Thyroid gland (tissue), 4 donors: ENCODE measurements at regions not wholly inside any gene's neighbourhood (a gene's known extent, or its start where the extent isn't known, plus 50 kb on each side); places are given as distances from the start of the nearest gene placed in this dataset.

ENCODE experiments used
- DNase-seq, 2 donors: peaks; one replicate each; pipeline ENCODE4 v3.0.0-alpha.2; 2019
- H3K27ac ChIP-seq, 3 donors: fragments of 200-600 bp; sonication (generic); 1 replicate in 2 of 3; 2 replicates in 1 of 3; pipeline ENCODE4 v1.5.1; 2016 to 2019; ENCODE audit warnings: mild to moderate bottlenecking in 1 of 3, moderate library complexity in 1 of 3
- H3K27me3 ChIP-seq: fragments of 200-600 bp; sonication (generic); one replicate; pipeline ENCODE4 v1.5.1; 2019
- H3K36me3 ChIP-seq, 2 donors: fragments of 200-600 bp; sonication (generic); one replicate each; pipeline ENCODE4 v1.5.1; 2016 to 2019
- H3K4me1 ChIP-seq, 2 donors: fragments of 200-600 bp; sonication (generic); one replicate each; pipeline ENCODE4 v1.5.1; 2017 to 2019
- H3K4me3 ChIP-seq, 3 donors: fragments of 200-600 bp; sonication (generic); replicated peaks in 1 of 3; 1 replicate in 2 of 3; 2 replicates in 1 of 3; pipeline ENCODE4 v1.5.1; 2016; ENCODE audit warnings: mild to moderate bottlenecking in 1 of 3
- H3K9me3 ChIP-seq: fragments of 200-600 bp; sonication (generic); one replicate; pipeline ENCODE4 v1.5.1; 2017
- POLR2A ChIP-seq, 2 donors: fragments of 450-650 bp; IDR thresholded peaks; one replicate each; pipeline ENCODE4 v1.6.1; 2017; ENCODE audit warnings: antibody characterized with exemption in 2 of 2, mild to moderate bottlenecking in 2 of 2, moderate library complexity in 1 of 2
- WGBS, 2 donors: methylation state at CpG; one replicate each; pipeline ENCODE4 v1.1.5; 2017; 5-methylcytosine and 5-hydroxymethylcytosine counted together
- intact Hi-C: fragments of 100-400 bp; cut with DNase I; formaldehyde crosslinking; loops from one replicate; pipeline ENCODE4 v1.15.1; 2023
- TF ChIP-seq, protein P1 (sequence below), 6 experiments: fragments of 200-600 bp in 3 of 6; fragments of 450-650 bp in 3 of 6; sonication (generic) in 3 of 6; IDR thresholded peaks; one replicate each; pipeline ENCODE4 v1.5.1; 2016 to 2019; ENCODE audit warnings: antibody characterized with exemption in 6 of 6, mild to moderate bottlenecking in 2 of 6, inconsistent platforms in 1 of 6, moderate library complexity in 1 of 6

DNA sequence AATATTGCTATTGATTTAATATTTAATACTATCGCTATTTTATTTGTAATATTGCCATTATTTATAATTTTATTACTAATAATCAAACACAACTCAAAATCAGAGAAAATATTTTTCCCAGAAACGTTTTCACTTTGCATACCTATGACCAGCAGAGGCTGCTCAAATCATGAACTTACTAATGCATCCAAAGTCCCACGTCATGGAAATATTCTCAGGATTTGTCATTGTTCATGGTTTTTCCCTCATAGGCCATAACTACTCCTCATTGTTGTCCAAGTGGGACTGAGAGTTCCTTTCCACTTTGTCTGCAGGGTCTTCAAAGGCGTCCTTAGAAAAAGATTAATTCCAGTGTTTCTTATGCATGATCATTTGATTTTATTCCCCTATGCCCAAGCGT is 344.8 kb downstream of the THBS2 start:
- H3K9me3 ChIP-seq = no peaks in the 10 kb centered on the region
- DNase-seq = no peak
- H3K4me3 ChIP-seq = no peak overlapping the region
- H3K36me3 ChIP-seq = no peaks in the 10 kb centered on the region
- H3K27ac ChIP-seq = no peak overlapping the region
- TF ChIP-seq POLR2A (IDR thresholded peaks at IDR 0.05) = no peak
- TF ChIP-seq, protein P1, sequence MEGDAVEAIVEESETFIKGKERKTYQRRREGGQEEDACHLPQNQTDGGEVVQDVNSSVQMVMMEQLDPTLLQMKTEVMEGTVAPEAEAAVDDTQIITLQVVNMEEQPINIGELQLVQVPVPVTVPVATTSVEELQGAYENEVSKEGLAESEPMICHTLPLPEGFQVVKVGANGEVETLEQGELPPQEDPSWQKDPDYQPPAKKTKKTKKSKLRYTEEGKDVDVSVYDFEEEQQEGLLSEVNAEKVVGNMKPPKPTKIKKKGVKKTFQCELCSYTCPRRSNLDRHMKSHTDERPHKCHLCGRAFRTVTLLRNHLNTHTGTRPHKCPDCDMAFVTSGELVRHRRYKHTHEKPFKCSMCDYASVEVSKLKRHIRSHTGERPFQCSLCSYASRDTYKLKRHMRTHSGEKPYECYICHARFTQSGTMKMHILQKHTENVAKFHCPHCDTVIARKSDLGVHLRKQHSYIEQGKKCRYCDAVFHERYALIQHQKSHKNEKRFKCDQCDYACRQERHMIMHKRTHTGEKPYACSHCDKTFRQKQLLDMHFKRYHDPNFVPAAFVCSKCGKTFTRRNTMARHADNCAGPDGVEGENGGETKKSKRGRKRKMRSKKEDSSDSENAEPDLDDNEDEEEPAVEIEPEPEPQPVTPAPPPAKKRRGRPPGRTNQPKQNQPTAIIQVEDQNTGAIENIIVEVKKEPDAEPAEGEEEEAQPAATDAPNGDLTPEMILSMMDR (IDR thresholded peaks at IDR 0.05) = no peak
- 78 to 80% methylated on average over 5 of the region's 5 CpGs for WGBS, 2 donors
- H3K4me1 ChIP-seq = no peaks in the 10 kb centered on the region
- H3K27me3 ChIP-seq = no peaks in the 10 kb centered on the region
- intact Hi-C loops = no loop called here

DNA sequence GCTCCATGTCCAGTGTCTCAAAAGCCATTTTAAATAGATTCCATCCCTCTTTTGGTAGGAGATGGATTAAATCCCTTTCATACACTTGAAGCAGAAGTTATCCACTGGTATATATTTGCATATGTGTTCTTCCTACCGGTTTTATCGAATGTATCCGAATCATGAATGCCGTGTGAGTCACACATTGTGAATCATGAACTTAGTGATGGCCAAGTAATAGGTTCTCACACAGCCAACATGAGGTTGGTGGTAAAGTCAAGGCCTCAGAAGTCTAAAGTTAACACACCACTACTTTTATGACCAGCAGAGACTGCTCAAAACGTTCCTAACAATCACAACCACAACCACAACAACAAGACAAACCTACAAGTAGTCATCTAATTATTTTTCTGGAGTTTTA is 345.5 kb downstream of the THBS2 start:
- TF ChIP-seq POLR2A (IDR thresholded peaks at IDR 0.05) = no peak
- TF ChIP-seq, protein P1 (IDR thresholded peaks at IDR 0.05) = no peak
- 82% methylated on average over 5 of the region's 5 CpGs for WGBS, 2 donors
- Histone ChIP-seq H3K36me3 (no peaks in the 10 kb centered on the region), H3K4me3 (no peak overlapping the region), H3K27ac (no peak overlapping the region), H3K9me3 (no peaks in the 10 kb centered on the region), H3K27me3 (no peaks in the 10 kb centered on the region), H3K4me1 (no peaks in the 10 kb centered on the region)
- intact Hi-C loops = no loop called here
- DNase-seq = no peak

DNA sequence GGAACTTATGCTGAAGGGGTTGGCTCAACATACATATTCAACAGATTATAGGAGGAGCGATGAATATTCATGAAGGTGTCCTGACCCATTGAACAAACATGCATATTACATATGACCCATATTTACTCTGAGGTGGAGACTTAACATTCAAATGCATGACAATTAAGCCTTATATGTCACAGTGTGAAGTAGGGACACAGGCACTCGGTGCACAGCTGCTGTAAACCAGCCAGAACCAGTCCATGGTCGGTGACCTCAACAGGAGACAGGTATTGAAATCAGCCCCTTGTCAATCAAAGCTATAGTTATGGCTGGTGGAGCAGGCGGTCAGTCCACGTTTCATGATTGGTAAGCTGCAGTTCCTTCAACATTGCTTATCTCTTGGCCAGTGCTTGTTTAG is 347.3 kb downstream of the THBS2 start:
- WGBS, 2 donors = 67 to 79% methylated on average over 5 of the region's 5 CpGs
- Histone ChIP-seq H3K27ac (no peak overlapping the region), H3K4me1 (no peaks in the 10 kb centered on the region), H3K36me3 (no peaks in the 10 kb centered on the region), H3K27me3 (no peaks in the 10 kb centered on the region), H3K4me3 (no peak overlapping the region), H3K9me3 (no peaks in the 10 kb centered on the region)
- TF ChIP-seq, protein P1 (IDR thresholded peaks at IDR 0.05) = no peak
- no peak for TF ChIP-seq POLR2A (IDR thresholded peaks at IDR 0.05)
- DNase-seq = no peak
- intact Hi-C loops = no loop called here

DNA sequence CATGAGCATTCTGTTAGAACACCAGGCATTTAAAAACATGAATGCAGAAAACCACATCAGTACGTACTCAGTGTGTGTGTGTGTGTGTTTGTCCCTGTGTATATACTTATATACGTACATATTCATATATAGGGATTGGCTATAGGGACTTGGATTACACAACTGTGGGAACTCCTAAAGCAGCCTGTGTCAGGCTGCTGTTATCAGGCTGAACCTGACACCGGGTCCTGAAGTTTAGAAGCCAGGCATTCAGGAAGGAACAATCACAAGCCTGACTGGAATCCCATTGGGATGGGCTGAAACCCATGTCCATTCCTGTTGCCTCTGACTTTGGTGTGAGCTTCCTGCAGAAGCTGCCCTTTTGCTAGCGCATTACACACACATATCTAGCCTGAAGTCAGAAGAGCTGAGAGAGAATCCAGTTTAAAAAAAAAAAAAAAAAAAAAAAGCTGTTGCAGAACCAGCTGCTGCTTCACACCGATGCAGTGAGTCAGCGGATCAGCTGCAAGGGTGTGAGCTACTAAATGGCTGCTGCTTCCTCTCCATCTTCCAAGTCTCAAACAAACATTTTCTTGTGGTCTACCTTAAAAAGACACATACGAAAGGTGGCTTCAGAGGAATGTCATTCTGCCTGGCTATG is 348.1 kb downstream of the THBS2 start:
- no peak for TF ChIP-seq POLR2A (IDR thresholded peaks at IDR 0.05)
- TF ChIP-seq, protein P1 (IDR thresholded peaks at IDR 0.05) = no peak
- Histone ChIP-seq H3K27me3 (no peaks in the 10 kb centered on the region), H3K4me3 (no peak overlapping the region), H3K36me3 (no peaks in the 10 kb centered on the region), H3K27ac (no peak overlapping the region), H3K9me3 (no peaks in the 10 kb centered on the region), H3K4me1 (no peaks in the 10 kb centered on the region)
- 77 to 81% methylated on average over 7 of the region's 7 CpGs for WGBS, 2 donors
- DNase-seq = no peak
- intact Hi-C loops = no loop called here

DNA sequence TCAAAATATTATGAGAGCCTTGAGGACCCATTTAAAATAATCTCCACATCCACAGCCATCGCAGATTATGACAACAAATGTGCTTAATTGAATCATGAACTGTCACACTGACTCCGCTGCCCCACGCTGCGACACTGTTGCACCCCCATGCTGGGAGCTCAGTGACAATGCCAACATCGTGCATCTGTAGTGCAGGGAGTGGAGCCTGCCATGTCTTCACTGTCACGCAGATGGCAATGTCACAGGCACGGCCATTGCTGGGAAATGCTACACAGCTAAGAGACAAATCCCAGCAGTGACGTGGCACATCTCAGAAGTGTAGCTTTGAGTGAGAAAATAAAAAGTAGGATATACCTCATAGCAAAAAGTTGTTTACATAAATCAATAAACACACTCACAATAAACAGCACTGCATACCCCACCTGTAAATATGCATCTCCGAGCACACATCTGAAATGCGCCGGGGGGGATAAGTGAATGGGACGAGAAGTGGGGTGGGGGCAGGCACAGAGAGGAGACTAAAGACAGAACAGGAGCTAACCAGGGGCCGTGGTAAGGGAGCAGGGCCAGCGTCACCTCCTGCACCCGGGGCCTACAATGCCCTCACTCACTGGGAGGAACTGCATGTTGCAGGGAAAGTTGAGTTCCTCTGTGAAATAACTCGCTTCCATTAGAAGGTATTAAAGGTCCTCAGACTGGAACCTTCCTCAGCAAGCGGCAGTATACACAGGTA is 349.9 kb downstream of the THBS2 start:
- TF ChIP-seq, protein P1 (IDR thresholded peaks at IDR 0.05) = no peak
- TF ChIP-seq POLR2A (IDR thresholded peaks at IDR 0.05) = no peak
- Histone ChIP-seq H3K27ac (no peak overlapping the region), H3K27me3 (no peaks in the 10 kb centered on the region), H3K4me1 (no peaks in the 10 kb centered on the region), H3K4me3 (no peak overlapping the region), H3K9me3 (no peaks in the 10 kb centered on the region), H3K36me3 (no peaks in the 10 kb centered on the region)
- no peak for DNase-seq
- intact Hi-C loops = no loop called here
- WGBS, 2 donors = 86 to 89% methylated on average over 17 of the region's 17 CpGs
